ENCODE measurements at regions not wholly inside any gene's neighbourhood (a gene's known extent, or its start where the extent isn't known, plus 50 kb on each side); places are given as distances from the start of the nearest gene placed in this dataset.

GRCh38 chr2:14297340-14297739, 335.2 kb upstream of the LRATD1 start:
- no peak for DNase-seq

GRCh38 chr2:14297906-14298305, 334.6 kb upstream of the LRATD1 start:
- DNase-seq, result no peak
- Histone ChIP-seq H3K4me1 (ENCODE audit: control insufficient read depth, insufficient read depth, low read length) (no peaks in the 10 kb centered on the region), H3K27me3 (ENCODE audit: control insufficient read depth, insufficient read depth, low read length) (no peaks in the 10 kb centered on the region), H3K36me3 (ENCODE audit: control insufficient read depth, insufficient read depth, low read length) (no peaks in the 10 kb centered on the region), H3K4me3 (ENCODE audit: low read length) (no peak overlapping the region), H3K27ac (ENCODE audit: low read length) (no peak overlapping the region), H3K9me3 (replicated peaks; ENCODE audit: control insufficient read depth, low read depth, low read length) (no peaks in the 10 kb centered on the region)
- WGBS (ENCODE audit: insufficient coverage), result no CpG with 5 or more reads among the region's 1 CpG

More at GRCh38 chr2:14297340-14297739, 335.2 kb upstream of the LRATD1 start:
- H3K4me3 ChIP-seq (ENCODE audit: low read length), result no peak overlapping the region
- WGBS (ENCODE audit: insufficient coverage), result no CpG with 5 or more reads among the region's 2 CpGs
- no peaks in the 10 kb centered on the region for H3K9me3 ChIP-seq (replicated peaks; ENCODE audit: control insufficient read depth, low read depth, low read length)
- H3K36me3 ChIP-seq (ENCODE audit: control insufficient read depth, insufficient read depth, low read length), result no peaks in the 10 kb centered on the region
- no peak overlapping the region for H3K27ac ChIP-seq (ENCODE audit: low read length)
- H3K4me1 ChIP-seq (ENCODE audit: control insufficient read depth, insufficient read depth, low read length), result no peaks in the 10 kb centered on the region
- no peaks in the 10 kb centered on the region for H3K27me3 ChIP-seq (ENCODE audit: control insufficient read depth, insufficient read depth, low read length)

GRCh38 chr2:14301331-14301730, 331.2 kb upstream of the LRATD1 start:
- H3K27ac ChIP-seq (ENCODE audit: low read length), result no peak overlapping the region
- no peaks in the 10 kb centered on the region for H3K36me3 ChIP-seq (ENCODE audit: control insufficient read depth, insufficient read depth, low read length)
- H3K27me3 ChIP-seq (ENCODE audit: control insufficient read depth, insufficient read depth, low read length), result no peaks in the 10 kb centered on the region
- H3K4me1 ChIP-seq (ENCODE audit: control insufficient read depth, insufficient read depth, low read length), result no peaks in the 10 kb centered on the region
- H3K9me3 ChIP-seq (replicated peaks; ENCODE audit: control insufficient read depth, low read depth, low read length), result no peaks in the 10 kb centered on the region
- H3K4me3 ChIP-seq (ENCODE audit: low read length), result no peak overlapping the region
- DNase-seq, result no peak
- 100% methylated on average over 1 of the region's 2 CpGs for WGBS (ENCODE audit: insufficient coverage)

GRCh38 chr2:14303366-14304115, 329.0 kb upstream of the LRATD1 start:
- H3K27me3 ChIP-seq (ENCODE audit: control insufficient read depth, insufficient read depth, low read length), result no peaks in the 10 kb centered on the region
- WGBS (ENCODE audit: insufficient coverage), result no CpG with 5 or more reads among the region's 3 CpGs
- no peak for DNase-seq

GRCh38 chr2:14304326-14304725, 328.2 kb upstream of the LRATD1 start:
- Histone ChIP-seq H3K4me3 (ENCODE audit: low read length) (no peak overlapping the region), H3K4me1 (ENCODE audit: control insufficient read depth, insufficient read depth, low read length) (no peaks in the 10 kb centered on the region), H3K27ac (ENCODE audit: low read length) (no peak overlapping the region), H3K27me3 (ENCODE audit: control insufficient read depth, insufficient read depth, low read length) (no peaks in the 10 kb centered on the region), H3K9me3 (replicated peaks; ENCODE audit: control insufficient read depth, low read depth, low read length) (no peaks in the 10 kb centered on the region), H3K36me3 (ENCODE audit: control insufficient read depth, insufficient read depth, low read length) (no peaks in the 10 kb centered on the region)
- no peak for DNase-seq

More at GRCh38 chr2:14303366-14304115, 329.0 kb upstream of the LRATD1 start:
- no peak overlapping the region for H3K4me3 ChIP-seq (ENCODE audit: low read length)
- H3K4me1 ChIP-seq (ENCODE audit: control insufficient read depth, insufficient read depth, low read length), result no peaks in the 10 kb centered on the region
- H3K36me3 ChIP-seq (ENCODE audit: control insufficient read depth, insufficient read depth, low read length), result no peaks in the 10 kb centered on the region
- no peaks in the 10 kb centered on the region for H3K9me3 ChIP-seq (replicated peaks; ENCODE audit: control insufficient read depth, low read depth, low read length)
- no peak overlapping the region for H3K27ac ChIP-seq (ENCODE audit: low read length)

- Histone ChIP-seq H3K9me3 (replicated peaks; ENCODE audit: control insufficient read depth, low read depth, low read length) (no peaks in the 10 kb centered on the region), H3K36me3 (ENCODE audit: control insufficient read depth, insufficient read depth, low read length) (no peaks in the 10 kb centered on the region), H3K4me3 (ENCODE audit: low read length) (no peak overlapping the region), H3K4me1 (ENCODE audit: control insufficient read depth, insufficient read depth, low read length) (no peaks in the 10 kb centered on the region), H3K27ac (ENCODE audit: low read length) (no peak overlapping the region), H3K27me3 (ENCODE audit: control insufficient read depth, insufficient read depth, low read length) (no peaks in the 10 kb centered on the region)
- WGBS (ENCODE audit: insufficient coverage), result 40% methylated on average over 1 of the region's 3 CpGs
- DNase-seq, result no peak
Measured at GRCh38 chr2:14306268-14306861, 326.2 kb upstream of the LRATD1 start.

GRCh38 chr2:14313341-14313740, 319.2 kb upstream of the LRATD1 start:
- Histone ChIP-seq H3K9me3 (replicated peaks; ENCODE audit: control insufficient read depth, low read depth, low read length) (no peaks in the 10 kb centered on the region), H3K27me3 (ENCODE audit: control insufficient read depth, insufficient read depth, low read length) (no peaks in the 10 kb centered on the region), H3K4me3 (ENCODE audit: low read length) (no peak overlapping the region), H3K4me1 (ENCODE audit: control insufficient read depth, insufficient read depth, low read length) (no peaks in the 10 kb centered on the region), H3K27ac (ENCODE audit: low read length) (no peak overlapping the region), H3K36me3 (ENCODE audit: control insufficient read depth, insufficient read depth, low read length) (no peaks in the 10 kb centered on the region)
- WGBS (ENCODE audit: insufficient coverage), result 40% methylated on average over 2 of the region's 3 CpGs
- peak; percentile 2 for DNase-seq

- no peak for DNase-seq
Measured at GRCh38 chr2:14316594-14316993, 315.9 kb upstream of the LRATD1 start.

GRCh38 chr2:14321357-14321756, 311.2 kb upstream of the LRATD1 start:
- no peak for DNase-seq
- WGBS (ENCODE audit: insufficient coverage), result no CpG with 5 or more reads among the region's 4 CpGs
- no peak overlapping the region for H3K4me3 ChIP-seq (ENCODE audit: low read length)

More at GRCh38 chr2:14316594-14316993, 315.9 kb upstream of the LRATD1 start:
- Histone ChIP-seq H3K27ac (ENCODE audit: low read length) (no peak overlapping the region), H3K4me1 (ENCODE audit: control insufficient read depth, insufficient read depth, low read length) (no peaks in the 10 kb centered on the region), H3K27me3 (ENCODE audit: control insufficient read depth, insufficient read depth, low read length) (no peaks in the 10 kb centered on the region), H3K9me3 (replicated peaks; ENCODE audit: control insufficient read depth, low read depth, low read length) (no peaks in the 10 kb centered on the region), H3K36me3 (ENCODE audit: control insufficient read depth, insufficient read depth, low read length) (no peaks in the 10 kb centered on the region), H3K4me3 (ENCODE audit: low read length) (no peak overlapping the region)
- WGBS (ENCODE audit: insufficient coverage), result no CpG with 5 or more reads among the region's 1 CpG

GRCh38 chr2:14322306-14322705, 310.2 kb upstream of the LRATD1 start:
- WGBS (ENCODE audit: insufficient coverage), result no CpG with 5 or more reads among the region's 2 CpGs

More at GRCh38 chr2:14321357-14321756, 311.2 kb upstream of the LRATD1 start:
- H3K36me3 ChIP-seq (ENCODE audit: control insufficient read depth, insufficient read depth, low read length), result no peaks in the 10 kb centered on the region
- no peaks in the 10 kb centered on the region for H3K4me1 ChIP-seq (ENCODE audit: control insufficient read depth, insufficient read depth, low read length)
- H3K9me3 ChIP-seq (replicated peaks; ENCODE audit: control insufficient read depth, low read depth, low read length), result no peaks in the 10 kb centered on the region
- H3K27ac ChIP-seq (ENCODE audit: low read length), result no peak overlapping the region
- no peaks in the 10 kb centered on the region for H3K27me3 ChIP-seq (ENCODE audit: control insufficient read depth, insufficient read depth, low read length)

More at GRCh38 chr2:14322306-14322705, 310.2 kb upstream of the LRATD1 start:
- Histone ChIP-seq H3K4me3 (ENCODE audit: low read length) (no peak overlapping the region), H3K9me3 (replicated peaks; ENCODE audit: control insufficient read depth, low read depth, low read length) (no peaks in the 10 kb centered on the region), H3K36me3 (ENCODE audit: control insufficient read depth, insufficient read depth, low read length) (no peaks in the 10 kb centered on the region), H3K4me1 (ENCODE audit: control insufficient read depth, insufficient read depth, low read length) (no peaks in the 10 kb centered on the region), H3K27ac (ENCODE audit: low read length) (no peak overlapping the region), H3K27me3 (ENCODE audit: control insufficient read depth, insufficient read depth, low read length) (no peaks in the 10 kb centered on the region)
- DNase-seq, result no peak
